Testis (tissue), 2 donors: ENCODE measurements at regions not wholly inside any gene's neighbourhood (a gene's known extent, or its start where the extent isn't known, plus 50 kb on each side); places are given as distances from the start of the nearest gene placed in this dataset.

Experiments used
- CTCF ChIP-seq, 3 experiments: fragments of 450-650 bp in 2 of 3; fragments of 200-600 bp in 1 of 3; sonication (generic) in 1 of 3; IDR thresholded peaks; one replicate each; pipeline ENCODE4 v1.5.1; 2016 to 2019; ENCODE audit warnings: antibody characterized with exemption in 3 of 3, mild to moderate bottlenecking in 2 of 3, moderate library complexity in 1 of 3
- POLR2A ChIP-seq: fragments of 450-650 bp; IDR thresholded peaks from one replicate; pipeline ENCODE4 v1.6.1; 2017; ENCODE audit warnings: antibody characterized with exemption, mild to moderate bottlenecking, moderate library complexity

- TF ChIP-seq CTCF (IDR thresholded peaks at IDR 0.05) (no peak), POLR2A (no peak)
Observed at GRCh38 chr16:79923431-79923830, 322.9 kb upstream of the MAF start.
